Stomach (tissue), 8 donors: ENCODE measurements at regions not wholly inside any gene's neighbourhood (a gene's known extent, or its start where the extent isn't known, plus 50 kb on each side); places are given as distances from the start of the nearest gene placed in this dataset.

ENCODE experiments used
- DNase-seq, 2 donors: peaks; one replicate each; pipeline versions ENCODE4 v3.0.0 to v3.0.0-alpha.2; 2013 to 2019
- H3K27ac ChIP-seq, 5 donors: fragments of 200-600 bp in 4 of 5; sonication (generic) in 4 of 5; one replicate each; pipeline ENCODE4 v1.5.1; 2013 to 2019; ENCODE audit warnings: mild to moderate bottlenecking in 1 of 5, moderate library complexity in 1 of 5
- H3K27me3 ChIP-seq, 3 donors: fragments of 200-600 bp; sonication (generic); one replicate each; pipeline ENCODE4 v1.5.1; 2017 to 2019; ENCODE audit warnings: mixed run types in 1 of 3
- H3K36me3 ChIP-seq, 4 donors: fragments of 200-600 bp; sonication (generic); 1 replicate in 3 of 4; 2 replicates in 1 of 4; pipeline ENCODE4 v1.5.1; 2016 to 2019
- H3K4me1 ChIP-seq, 4 donors: fragments of 200-600 bp; sonication (generic); one replicate each; pipeline ENCODE4 v1.5.1; 2016 to 2019
- H3K4me3 ChIP-seq, 4 donors: fragments of 200-600 bp; sonication (generic) in 3 of 4; one replicate each; pipeline ENCODE4 v1.5.1; 2016 to 2019; ENCODE audit warnings: mild to moderate bottlenecking in 1 of 4
- H3K9me3 ChIP-seq, 4 donors: fragments of 200-600 bp; sonication (generic); one replicate each; pipeline ENCODE4 v1.5.1; 2016 to 2019
- EP300 ChIP-seq: sonication (generic); formaldehyde crosslinking; IDR thresholded peaks from one replicate; pipeline ENCODE4 v1.6.1; 2017; ENCODE audit warnings: antibody characterized with exemption
- POLR2A ChIP-seq, 4 donors: fragments of 450-650 bp; IDR thresholded peaks; one replicate each; pipeline ENCODE4 v1.6.1; 2016; ENCODE audit warnings: antibody characterized with exemption in 4 of 4, control low read depth in 2 of 4, mild to moderate bottlenecking in 1 of 4, moderate library complexity in 1 of 4
- POLR2AphosphoS5 ChIP-seq, 3 donors: sonication (generic); formaldehyde crosslinking; IDR thresholded peaks; one replicate each; pipeline ENCODE4 v1.6.1; 2016; ENCODE audit warnings: antibody characterized with exemption in 3 of 3
- WGBS, 5 donors: extraction: QIAGEN DNeasy Blood & Tissue Kit in 3 of 5; methylation state at CpG; one replicate each; pipeline versions ENCODE4 v1.1.5 to v1.1.7; 2013 to 2018; 5-methylcytosine and 5-hydroxymethylcytosine counted together
- intact Hi-C: fragments of 100-400 bp; cut with DNase I; formaldehyde crosslinking; loops from one replicate; pipeline ENCODE4 v1.15.1; 2023; ENCODE audit warnings: low total_unique reads
- TF ChIP-seq, protein P1 (sequence below), 7 experiments: fragments of 450-650 bp in 4 of 7; fragments of 200-600 bp in 3 of 7; sonication (generic) in 3 of 7; IDR thresholded peaks; one replicate each; pipeline ENCODE4 v1.5.1; 2016 to 2019; ENCODE audit warnings: antibody characterized with exemption in 7 of 7, control low read depth in 2 of 7, mild to moderate bottlenecking in 1 of 7
- donor health status: healthy with polysubstance abuse.
- donor health status: Bipolar disorder and iron deficiency.
- donor health status: healthy.

GRCh38 chr4:180637616-180638015 lies 1605.6 kb upstream of the TENM3 start:
- intact Hi-C loops, result no loop called here
- no peak for TF ChIP-seq EP300
- TF ChIP-seq POLR2A (IDR thresholded peaks at IDR 0.05), result no peak
- TF ChIP-seq POLR2AphosphoS5 (IDR thresholded peaks at IDR 0.05), result no peak
- TF ChIP-seq, protein P1, sequence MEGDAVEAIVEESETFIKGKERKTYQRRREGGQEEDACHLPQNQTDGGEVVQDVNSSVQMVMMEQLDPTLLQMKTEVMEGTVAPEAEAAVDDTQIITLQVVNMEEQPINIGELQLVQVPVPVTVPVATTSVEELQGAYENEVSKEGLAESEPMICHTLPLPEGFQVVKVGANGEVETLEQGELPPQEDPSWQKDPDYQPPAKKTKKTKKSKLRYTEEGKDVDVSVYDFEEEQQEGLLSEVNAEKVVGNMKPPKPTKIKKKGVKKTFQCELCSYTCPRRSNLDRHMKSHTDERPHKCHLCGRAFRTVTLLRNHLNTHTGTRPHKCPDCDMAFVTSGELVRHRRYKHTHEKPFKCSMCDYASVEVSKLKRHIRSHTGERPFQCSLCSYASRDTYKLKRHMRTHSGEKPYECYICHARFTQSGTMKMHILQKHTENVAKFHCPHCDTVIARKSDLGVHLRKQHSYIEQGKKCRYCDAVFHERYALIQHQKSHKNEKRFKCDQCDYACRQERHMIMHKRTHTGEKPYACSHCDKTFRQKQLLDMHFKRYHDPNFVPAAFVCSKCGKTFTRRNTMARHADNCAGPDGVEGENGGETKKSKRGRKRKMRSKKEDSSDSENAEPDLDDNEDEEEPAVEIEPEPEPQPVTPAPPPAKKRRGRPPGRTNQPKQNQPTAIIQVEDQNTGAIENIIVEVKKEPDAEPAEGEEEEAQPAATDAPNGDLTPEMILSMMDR (IDR thresholded peaks at IDR 0.05), result no peak
- no peak for DNase-seq
- Histone ChIP-seq H3K9me3 (no peaks in the 10 kb centered on the region), H3K4me1 (no peaks in the 10 kb centered on the region), H3K27me3 (peaks cover 0 to 7% (median 0%) of the 10 kb centered on the region in 3 donors), H3K27ac (no peak overlapping the region), H3K36me3 (no peaks in the 10 kb centered on the region), H3K4me3 (no peak overlapping the region)
- 79 to 87% (median 82%) methylated on average over 5 of the region's 5 CpGs for WGBS, 5 donors

DNA sequence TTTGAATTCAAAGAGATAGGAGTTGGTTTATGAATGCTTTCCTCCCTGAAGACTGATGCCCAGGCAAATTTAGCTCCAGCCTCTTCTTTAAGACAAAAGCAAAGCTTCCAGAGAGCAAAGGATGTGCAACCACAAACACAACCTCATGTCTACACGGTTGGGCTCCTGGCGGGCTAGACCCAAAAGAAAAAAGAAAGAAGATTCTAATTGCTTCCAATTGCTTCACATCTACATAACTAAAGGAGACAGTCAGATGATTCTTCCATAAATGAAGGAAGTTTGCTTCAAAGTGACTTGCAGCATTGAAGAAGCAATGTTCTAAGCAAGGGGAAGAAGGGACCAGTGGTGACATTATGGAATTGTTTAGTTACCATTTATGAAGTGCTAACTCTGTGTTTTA lies 1603.0 kb upstream of the TENM3 start:
- peaks cover 0 to 7% (median 0%) of the 10 kb centered on the region in 3 donors for H3K27me3 ChIP-seq
- 41 to 55% (median 46%) methylated on average over 2 of the region's 2 CpGs for WGBS, 5 donors
- no peak for DNase-seq
- intact Hi-C loops, result no loop called here
- no peak overlapping the region for H3K27ac ChIP-seq
- no peak for TF ChIP-seq EP300
- TF ChIP-seq POLR2A (IDR thresholded peaks at IDR 0.05), result no peak
- no peak for TF ChIP-seq POLR2AphosphoS5 (IDR thresholded peaks at IDR 0.05)
- TF ChIP-seq, protein P1 (IDR thresholded peaks at IDR 0.05), result no peak
- H3K4me1 ChIP-seq, result no peaks in the 10 kb centered on the region
- no peaks in the 10 kb centered on the region for H3K9me3 ChIP-seq
- H3K4me3 ChIP-seq, result no peak overlapping the region
- H3K36me3 ChIP-seq, result no peaks in the 10 kb centered on the region

GRCh38 chr4:180641495-180641894 lies 1601.7 kb upstream of the TENM3 start:
- H3K36me3 ChIP-seq, result no peaks in the 10 kb centered on the region
- no peak overlapping the region for H3K27ac ChIP-seq
- H3K4me3 ChIP-seq, result no peak overlapping the region
- no peak for DNase-seq
- H3K9me3 ChIP-seq, result no peaks in the 10 kb centered on the region
- intact Hi-C loops, result no loop called here
- 56 to 73% (median 57%) methylated on average over 4 of the region's 4 CpGs for WGBS, 5 donors
- TF ChIP-seq POLR2A (IDR thresholded peaks at IDR 0.05) (no peak), EP300 (no peak), POLR2AphosphoS5 (IDR thresholded peaks at IDR 0.05) (no peak)
- TF ChIP-seq, protein P1 (IDR thresholded peaks at IDR 0.05), result no peak
- no peaks in the 10 kb centered on the region for H3K4me1 ChIP-seq
- H3K27me3 ChIP-seq, result peaks cover 0 to 7% (median 0%) of the 10 kb centered on the region in 3 donors

DNA sequence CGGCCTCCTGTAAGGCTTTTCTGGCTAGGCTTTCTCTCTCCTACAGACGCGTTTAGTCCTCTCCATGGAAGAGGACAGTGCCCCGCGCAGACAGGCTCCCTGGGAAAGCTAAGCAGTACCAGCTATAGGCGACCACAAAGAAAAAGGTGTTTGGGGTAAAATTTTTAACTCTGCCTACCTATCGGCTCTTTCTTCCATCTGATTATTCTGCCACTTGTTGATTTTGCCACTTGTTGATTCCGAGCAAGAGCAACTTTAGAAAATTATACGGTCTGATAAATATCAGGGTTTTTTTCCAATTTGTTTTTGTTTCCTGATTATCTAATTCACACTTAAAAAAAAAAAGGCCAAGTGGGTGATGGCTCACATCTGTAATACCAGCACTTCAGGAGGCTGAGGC lies 1600.5 kb upstream of the TENM3 start:
- no peak overlapping the region for H3K27ac ChIP-seq
- H3K4me3 ChIP-seq, result no peak overlapping the region
- peaks cover 0 to 7% (median 0%) of the 10 kb centered on the region in 3 donors for H3K27me3 ChIP-seq
- intact Hi-C loops, result no loop called here
- DNase-seq, result no peak
- no peaks in the 10 kb centered on the region for H3K9me3 ChIP-seq
- H3K4me1 ChIP-seq, result no peaks in the 10 kb centered on the region
- TF ChIP-seq POLR2AphosphoS5 (IDR thresholded peaks at IDR 0.05) (no peak), POLR2A (IDR thresholded peaks at IDR 0.05) (no peak), EP300 (no peak)
- TF ChIP-seq, protein P1 (IDR thresholded peaks at IDR 0.05), result no peak
- WGBS, 5 donors, result 85 to 93% (median 92%) methylated on average over 9 of the region's 9 CpGs
- H3K36me3 ChIP-seq, result no peaks in the 10 kb centered on the region
